Body of pancreas (tissue), 4 donors: ENCODE measurements at regions not wholly inside any gene's neighbourhood (a gene's known extent, or its start where the extent isn't known, plus 50 kb on each side); places are given as distances from the start of the nearest gene placed in this dataset.

Experiments used
- ATAC-seq: fragments of 150-250 bp; one replicate; pipeline ENCODE4 v1.9.1; 2016
- DNase-seq, 4 donors: peaks; one replicate each; pipeline ENCODE4 v3.0.0-alpha.2; 2019
- H3K27ac ChIP-seq, 4 donors: fragments of 200-600 bp; sonication (generic); 1 replicate in 3 of 4; 2 replicates in 1 of 4; pipeline versions ENCODE4 v1.5.1 to v1.6.1; 2016 to 2019; ENCODE audit warnings: mild to moderate bottlenecking in 1 of 4, mixed read lengths in 1 of 4, moderate library complexity in 1 of 4
- H3K27me3 ChIP-seq, 2 donors: fragments of 200-600 bp; sonication (generic); one replicate each; pipeline ENCODE4 v1.6.0; 2016; ENCODE audit warnings: mild to moderate bottlenecking in 1 of 2
- H3K36me3 ChIP-seq, 2 donors: fragments of 200-600 bp; sonication (generic); replicated peaks in 1 of 2; 2 replicates each; pipeline ENCODE4 v1.5.1; 2016; ENCODE audit warnings: low read depth in 2 of 2; ENCODE audit not compliant: insufficient read depth in 1 of 2
- H3K4me1 ChIP-seq: fragments of 200-600 bp; sonication (generic); one replicate; pipeline ENCODE4 v1.6.0; 2016
- H3K4me3 ChIP-seq, 2 donors: fragments of 200-600 bp; sonication (generic); 1 replicate in 1 of 2; 2 replicates in 1 of 2; pipeline ENCODE4 v1.5.1; 2016 to 2019
- H3K9me3 ChIP-seq, 3 donors: fragments of 200-600 bp; sonication (generic); 1 replicate in 2 of 3; 2 replicates in 1 of 3; pipeline ENCODE4 v1.5.1; 2016
- POLR2A ChIP-seq, 3 donors: fragments of 450-650 bp; IDR thresholded peaks; one replicate each; pipeline ENCODE4 v1.6.1; 2016; ENCODE audit warnings: antibody characterized with exemption in 3 of 3, mild to moderate bottlenecking in 2 of 3
- WGBS, 2 donors: methylation state at CpG; one replicate each; pipeline ENCODE4 v1.1.5; 2017; 5-methylcytosine and 5-hydroxymethylcytosine counted together
- intact Hi-C: fragments of 100-400 bp; cut with DNase I; formaldehyde crosslinking; loops from one replicate; pipeline ENCODE4 v1.15.1; 2023
- TF ChIP-seq, protein P1 (sequence below), 7 experiments: fragments of 450-650 bp in 4 of 7; fragments of 200-600 bp in 3 of 7; sonication (generic) in 3 of 7; IDR thresholded peaks; one replicate each; pipeline ENCODE4 v1.5.1; 2016 to 2019; ENCODE audit warnings: antibody characterized with exemption in 7 of 7

DNA sequence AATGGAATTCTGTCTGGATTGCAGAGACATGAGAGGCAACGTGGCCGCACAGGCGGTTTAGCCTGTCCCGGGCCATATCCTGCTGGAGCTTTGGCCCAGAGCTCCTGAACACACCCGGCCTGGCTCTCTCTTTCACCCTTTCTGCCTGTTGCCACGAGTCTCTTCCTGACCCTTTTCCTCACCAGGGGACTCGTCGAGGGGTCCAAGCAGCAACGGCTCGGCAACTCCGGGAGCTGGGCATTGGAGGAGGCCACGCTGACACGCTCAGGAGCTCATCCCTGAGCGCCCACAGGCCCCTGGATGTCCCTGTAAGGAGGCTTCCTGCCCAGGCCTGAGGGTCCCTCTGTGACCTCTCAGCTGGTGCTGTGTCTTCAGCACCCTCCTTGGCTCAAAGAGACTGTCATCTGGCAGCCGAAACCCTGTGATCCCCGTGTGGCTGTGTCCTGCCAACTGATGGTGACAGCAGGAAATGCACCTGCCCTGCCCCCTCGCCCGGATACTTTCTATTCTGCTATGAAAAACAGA is 103.8 kb downstream of the RNASET2 start:
- TF ChIP-seq, protein P1, sequence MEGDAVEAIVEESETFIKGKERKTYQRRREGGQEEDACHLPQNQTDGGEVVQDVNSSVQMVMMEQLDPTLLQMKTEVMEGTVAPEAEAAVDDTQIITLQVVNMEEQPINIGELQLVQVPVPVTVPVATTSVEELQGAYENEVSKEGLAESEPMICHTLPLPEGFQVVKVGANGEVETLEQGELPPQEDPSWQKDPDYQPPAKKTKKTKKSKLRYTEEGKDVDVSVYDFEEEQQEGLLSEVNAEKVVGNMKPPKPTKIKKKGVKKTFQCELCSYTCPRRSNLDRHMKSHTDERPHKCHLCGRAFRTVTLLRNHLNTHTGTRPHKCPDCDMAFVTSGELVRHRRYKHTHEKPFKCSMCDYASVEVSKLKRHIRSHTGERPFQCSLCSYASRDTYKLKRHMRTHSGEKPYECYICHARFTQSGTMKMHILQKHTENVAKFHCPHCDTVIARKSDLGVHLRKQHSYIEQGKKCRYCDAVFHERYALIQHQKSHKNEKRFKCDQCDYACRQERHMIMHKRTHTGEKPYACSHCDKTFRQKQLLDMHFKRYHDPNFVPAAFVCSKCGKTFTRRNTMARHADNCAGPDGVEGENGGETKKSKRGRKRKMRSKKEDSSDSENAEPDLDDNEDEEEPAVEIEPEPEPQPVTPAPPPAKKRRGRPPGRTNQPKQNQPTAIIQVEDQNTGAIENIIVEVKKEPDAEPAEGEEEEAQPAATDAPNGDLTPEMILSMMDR (IDR thresholded peaks at IDR 0.05): no peak
- no peak for TF ChIP-seq POLR2A (IDR thresholded peaks at IDR 0.05)
- no peaks in the 10 kb centered on the region for H3K4me1 ChIP-seq
- WGBS, 2 donors: 61 to 69% methylated on average over 11 to 18 of the region's 18 CpGs
- ATAC-seq (no peak), DNase-seq (no peak)
- no peaks in the 10 kb centered on the region for H3K27me3 ChIP-seq
- intact Hi-C loops: no loop called here
- no peak overlapping the region for H3K27ac ChIP-seq
- no peak overlapping the region for H3K4me3 ChIP-seq
- no peaks in the 10 kb centered on the region for H3K9me3 ChIP-seq
- no peaks in the 10 kb centered on the region for H3K36me3 ChIP-seq

DNA sequence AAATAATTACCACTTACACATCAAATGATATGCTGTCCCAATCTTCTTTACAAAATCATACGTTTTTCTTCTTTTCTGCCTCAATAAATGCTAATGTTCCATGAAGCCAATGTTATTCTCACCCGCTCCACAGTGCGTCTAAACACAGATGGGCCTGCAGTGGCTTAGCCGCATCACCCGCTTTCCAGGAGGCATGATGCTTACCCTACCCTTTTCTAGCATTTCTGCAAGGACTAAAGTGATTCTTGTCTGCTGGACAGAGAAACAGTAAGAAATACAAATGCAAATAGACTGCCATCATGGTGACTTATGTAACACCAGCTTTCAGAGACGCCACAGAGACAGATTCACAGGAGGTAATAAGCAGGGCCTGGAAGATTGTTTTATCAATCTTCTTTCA is 104.4 kb downstream of the RNASET2 start:
- intact Hi-C loops: no loop called here
- Histone ChIP-seq H3K4me1 (no peaks in the 10 kb centered on the region), H3K4me3 (no peak overlapping the region), H3K9me3 (no peaks in the 10 kb centered on the region), H3K27me3 (no peaks in the 10 kb centered on the region), H3K27ac (no peak overlapping the region), H3K36me3 (no peaks in the 10 kb centered on the region)
- TF ChIP-seq, protein P1 (IDR thresholded peaks at IDR 0.05): no peak
- TF ChIP-seq POLR2A (IDR thresholded peaks at IDR 0.05): no peak
- ATAC-seq: no peak
- no peak for DNase-seq
- WGBS, 2 donors: 83 to 85% methylated on average over 6 of the region's 6 CpGs

DNA sequence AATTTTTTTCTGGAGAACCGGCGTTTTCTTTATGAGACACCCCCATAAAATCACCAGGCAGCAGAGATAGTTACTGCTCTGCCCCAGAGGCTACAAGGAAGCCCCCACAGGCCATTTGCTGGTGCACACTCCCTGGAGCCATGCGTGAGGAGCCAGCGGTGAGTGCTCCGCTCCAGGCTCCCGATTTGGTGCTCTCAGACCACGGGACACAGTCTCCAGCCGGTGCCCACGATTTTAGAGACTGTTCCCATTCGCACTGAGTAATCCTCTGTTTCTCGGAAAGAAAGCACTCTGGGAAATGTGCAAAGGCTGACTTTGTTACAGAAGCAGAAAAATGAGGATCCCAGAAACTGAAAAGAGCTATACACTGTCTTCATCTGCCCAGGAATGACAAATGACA is 104.9 kb downstream of the RNASET2 start:
- H3K4me1 ChIP-seq: no peaks in the 10 kb centered on the region
- no peak for TF ChIP-seq POLR2A (IDR thresholded peaks at IDR 0.05)
- TF ChIP-seq, protein P1 (IDR thresholded peaks at IDR 0.05): no peak
- no peaks in the 10 kb centered on the region for H3K27me3 ChIP-seq
- no peak overlapping the region for H3K4me3 ChIP-seq
- H3K36me3 ChIP-seq: no peaks in the 10 kb centered on the region
- DNase-seq: no peak
- ATAC-seq: no peak
- no peaks in the 10 kb centered on the region for H3K9me3 ChIP-seq
- WGBS, 2 donors: 82 to 84% methylated on average over 5 to 11 of the region's 11 CpGs
- intact Hi-C loops: no loop called here
- H3K27ac ChIP-seq: no peak overlapping the region

DNA sequence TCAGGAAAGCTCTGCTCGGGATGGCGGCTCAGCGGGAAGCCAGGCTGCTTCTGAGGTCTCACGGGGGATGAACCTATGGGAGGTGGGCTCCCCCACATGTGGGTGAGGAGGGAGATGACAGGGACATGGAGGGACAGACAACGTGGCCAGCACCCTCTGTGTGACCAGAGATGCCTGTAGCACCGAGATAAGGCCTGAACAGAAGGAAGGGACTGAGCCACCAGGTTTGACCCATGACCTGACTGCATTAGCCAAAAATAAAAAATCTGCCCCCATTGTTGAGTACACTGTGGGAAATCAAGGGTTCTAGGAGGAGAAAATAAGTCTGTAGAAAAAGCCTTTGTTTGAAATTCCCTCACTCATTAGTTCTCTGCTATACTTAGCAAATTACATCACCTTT is 105.7 kb downstream of the RNASET2 start:
- DNase-seq: no peak
- intact Hi-C loops: no loop called here
- Histone ChIP-seq H3K4me1 (no peaks in the 10 kb centered on the region), H3K9me3 (no peaks in the 10 kb centered on the region), H3K4me3 (no peak overlapping the region), H3K27me3 (no peaks in the 10 kb centered on the region), H3K27ac (no peak overlapping the region), H3K36me3 (no peaks in the 10 kb centered on the region)
- WGBS, 2 donors: 71 to 74% methylated on average over 6 of the region's 6 CpGs
- no peak for ATAC-seq
- TF ChIP-seq, protein P1 (IDR thresholded peaks at IDR 0.05): no peak
- TF ChIP-seq POLR2A (IDR thresholded peaks at IDR 0.05): no peak

DNA sequence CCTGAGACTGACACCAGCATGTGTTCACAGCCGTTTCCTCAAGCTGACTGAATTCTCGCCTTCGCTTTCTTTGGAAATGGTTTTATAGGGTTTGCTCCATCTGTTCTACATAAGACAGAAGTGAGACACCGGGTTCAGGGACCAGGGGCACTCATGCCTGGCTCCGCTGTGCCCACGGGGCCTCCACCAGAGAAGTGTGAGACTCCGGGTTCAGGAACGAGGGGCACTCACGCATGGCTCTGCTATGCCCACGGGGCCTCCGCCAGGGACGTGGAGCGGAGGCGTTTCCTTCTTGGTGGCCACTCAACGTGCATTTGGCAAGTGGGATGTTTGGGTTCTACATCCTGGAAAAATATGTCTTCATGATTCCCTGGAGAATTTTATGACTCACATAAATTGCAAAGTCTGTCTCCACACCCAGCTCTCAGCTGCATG is 106.6 kb downstream of the RNASET2 start:
- H3K27ac ChIP-seq: no peak overlapping the region
- H3K36me3 ChIP-seq: no peaks in the 10 kb centered on the region
- ATAC-seq (no peak), DNase-seq (no peak)
- no peak for TF ChIP-seq POLR2A (IDR thresholded peaks at IDR 0.05)
- TF ChIP-seq, protein P1 (IDR thresholded peaks at IDR 0.05): no peak
- no peaks in the 10 kb centered on the region for H3K27me3 ChIP-seq
- no peaks in the 10 kb centered on the region for H3K9me3 ChIP-seq
- 85 to 87% methylated on average over 15 of the region's 15 CpGs for WGBS, 2 donors
- no peak overlapping the region for H3K4me3 ChIP-seq
- intact Hi-C loops: no loop called here
- no peaks in the 10 kb centered on the region for H3K4me1 ChIP-seq
